ENCODE measurements at regions not wholly inside any gene's neighbourhood (a gene's known extent, or its start where the extent isn't known, plus 50 kb on each side); places are given as distances from the start of the nearest gene placed in this dataset.

DNA sequence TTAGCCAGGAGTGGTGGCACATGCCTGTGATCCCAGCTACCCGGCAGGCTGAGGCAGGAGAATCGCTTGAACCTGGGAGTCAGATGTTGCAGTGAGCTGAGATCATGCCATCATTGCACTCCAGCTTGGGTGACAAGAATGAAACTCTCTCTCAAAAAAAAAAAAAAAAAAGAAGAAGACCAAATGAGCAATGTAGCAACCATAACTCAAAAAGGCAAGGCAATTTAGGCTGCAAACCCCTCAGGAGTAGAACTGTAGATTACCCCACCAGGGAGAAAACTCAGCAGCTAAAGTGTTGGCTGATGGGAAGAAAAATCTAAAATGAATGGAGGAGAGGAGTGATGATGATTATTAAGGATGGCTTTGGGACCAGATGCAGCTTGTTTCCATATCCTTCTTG lies 256.7 kb upstream of the UBASH3B start:
- Mint-ChIP-seq H3K27me3 (ENCODE audit: low read depth) (peaks cover 4% of the 10 kb centered on the region), H3K4me3 (no peak overlapping the region), H3K27ac (no peak overlapping the region), H3K36me3 (ENCODE audit: low read depth) (no peaks in the 10 kb centered on the region), H3K9me3 (no peaks in the 10 kb centered on the region), H3K4me1 (peaks cover 12% of the 10 kb centered on the region)
- no peak for TF ChIP-seq CTCF (IDR thresholded peaks at IDR 0.05; ENCODE audit: unreplicated experiment in 3 of 3)

DNA sequence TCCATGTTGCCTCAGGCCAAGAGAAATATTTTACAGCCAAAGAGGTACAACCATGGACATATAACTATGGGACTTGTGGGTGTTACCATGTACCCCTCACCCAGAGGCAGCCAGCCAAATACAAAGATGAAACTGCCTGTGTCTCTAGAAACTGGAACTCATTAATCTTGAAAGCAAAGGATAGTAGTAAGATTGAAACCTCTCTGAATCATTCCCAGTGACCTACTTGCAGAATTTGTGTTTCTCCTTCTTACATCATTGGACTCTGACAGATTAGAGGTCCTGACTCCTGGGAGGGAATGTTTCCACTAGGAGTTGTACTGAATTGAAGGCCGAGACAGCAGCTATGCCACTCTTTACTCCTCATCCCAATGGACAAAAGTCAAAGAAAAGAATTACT lies 257.4 kb upstream of the UBASH3B start:
- Mint-ChIP-seq H3K36me3 (ENCODE audit: low read depth) (no peaks in the 10 kb centered on the region), H3K9me3 (no peaks in the 10 kb centered on the region)

GRCh38 chr11:122395282-122395681 lies 260.2 kb upstream of the UBASH3B start:
- H3K4me1 Mint-ChIP-seq = peaks cover 14% of the 10 kb centered on the region
- H3K36me3 Mint-ChIP-seq (ENCODE audit: low read depth) = no peaks in the 10 kb centered on the region
- TF ChIP-seq CTCF (IDR thresholded peaks at IDR 0.05; ENCODE audit: unreplicated experiment in 3 of 3) = no peak
- no peak overlapping the region for H3K27ac Mint-ChIP-seq
- no peak overlapping the region for H3K4me3 Mint-ChIP-seq
- H3K9me3 Mint-ChIP-seq = no peaks in the 10 kb centered on the region
- no peaks in the 10 kb centered on the region for H3K27me3 Mint-ChIP-seq (ENCODE audit: low read depth)

More for the DNA sequence above, 257.4 kb upstream of the UBASH3B start:
- H3K4me3 Mint-ChIP-seq = no peak overlapping the region
- no peak for TF ChIP-seq CTCF (IDR thresholded peaks at IDR 0.05; ENCODE audit: unreplicated experiment in 3 of 3)
- peaks cover 4% of the 10 kb centered on the region for H3K27me3 Mint-ChIP-seq (ENCODE audit: low read depth)
- no peak overlapping the region for H3K27ac Mint-ChIP-seq
- peaks cover 14% of the 10 kb centered on the region for H3K4me1 Mint-ChIP-seq

- Mint-ChIP-seq H3K4me1 (peaks cover 14% of the 10 kb centered on the region), H3K9me3 (no peaks in the 10 kb centered on the region), H3K4me3 (no peak overlapping the region), H3K36me3 (ENCODE audit: low read depth) (no peaks in the 10 kb centered on the region), H3K27ac (peak overlapping the region in 1 of 3 experiments; percentile 35), H3K27me3 (ENCODE audit: low read depth) (no peaks in the 10 kb centered on the region)
- no peak for TF ChIP-seq CTCF (IDR thresholded peaks at IDR 0.05; ENCODE audit: unreplicated experiment in 3 of 3)
Measured at GRCh38 chr11:122394313-122394712, 261.2 kb upstream of the UBASH3B start.

- H3K4me1 Mint-ChIP-seq = peaks cover 14% of the 10 kb centered on the region
- no peaks in the 10 kb centered on the region for H3K9me3 Mint-ChIP-seq
- no peak overlapping the region for H3K4me3 Mint-ChIP-seq
- H3K36me3 Mint-ChIP-seq (ENCODE audit: low read depth) = no peaks in the 10 kb centered on the region
- no peak overlapping the region for H3K27ac Mint-ChIP-seq
- no peak for TF ChIP-seq CTCF (IDR thresholded peaks at IDR 0.05; ENCODE audit: unreplicated experiment in 3 of 3)
- no peaks in the 10 kb centered on the region for H3K27me3 Mint-ChIP-seq (ENCODE audit: low read depth)
Measured at GRCh38 chr11:122393209-122393860, 262.2 kb upstream of the UBASH3B start.

GRCh38 chr11:122392508-122392907 lies 263.0 kb upstream of the UBASH3B start:
- Mint-ChIP-seq H3K9me3 (no peaks in the 10 kb centered on the region), H3K4me3 (no peak overlapping the region)

More at GRCh38 chr11:122392508-122392907, 263.0 kb upstream of the UBASH3B start:
- H3K4me1 Mint-ChIP-seq = peaks cover 14% of the 10 kb centered on the region
- H3K27me3 Mint-ChIP-seq (ENCODE audit: low read depth) = no peaks in the 10 kb centered on the region
- H3K27ac Mint-ChIP-seq = no peak overlapping the region
- no peak for TF ChIP-seq CTCF (IDR thresholded peaks at IDR 0.05; ENCODE audit: unreplicated experiment in 3 of 3)
- H3K36me3 Mint-ChIP-seq (ENCODE audit: low read depth) = no peaks in the 10 kb centered on the region

Measured in nephron (organoid).